Eye (tissue), 1 donor: ENCODE measurements at regions not wholly inside any gene's neighbourhood (a gene's known extent, or its start where the extent isn't known, plus 50 kb on each side); places are given as distances from the start of the nearest gene placed in this dataset.

Source experiments
- DNase-seq: peaks from one replicate; pipeline ENCODE4 v3.0.0-alpha.2; 2015

GRCh38 chr10:3689871-3690510 lies 95.0 kb downstream of the KLF6 start:
- DNase-seq = no peak

DNA sequence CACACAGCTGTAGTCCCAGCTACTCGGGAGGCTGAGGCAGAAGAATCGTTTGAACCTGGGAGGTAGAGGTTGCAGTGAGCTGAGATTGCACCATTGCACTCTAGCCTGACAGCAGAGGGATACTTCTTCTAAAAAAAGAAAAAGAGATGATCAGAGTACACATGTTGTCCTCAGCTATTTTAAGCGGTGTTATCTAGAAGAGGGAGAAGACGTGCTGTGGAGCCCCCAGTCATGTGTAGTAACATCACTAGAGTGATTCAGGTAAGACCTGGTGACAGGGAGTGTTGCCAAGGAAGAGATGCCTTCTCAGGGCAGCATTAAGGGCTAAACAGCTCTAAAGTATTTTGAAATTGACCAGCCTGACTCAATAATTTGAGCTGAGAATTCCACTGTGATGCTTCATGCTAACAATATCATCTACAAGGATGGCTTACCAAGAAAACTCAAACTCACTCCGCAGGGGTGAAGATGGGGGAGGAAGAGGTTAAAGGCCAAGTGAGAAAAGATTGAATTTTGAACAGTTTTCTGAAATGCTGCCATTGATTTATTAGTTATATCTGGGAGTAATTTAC lies 97.4 kb downstream of the KLF6 start:
- no peak for DNase-seq

DNA sequence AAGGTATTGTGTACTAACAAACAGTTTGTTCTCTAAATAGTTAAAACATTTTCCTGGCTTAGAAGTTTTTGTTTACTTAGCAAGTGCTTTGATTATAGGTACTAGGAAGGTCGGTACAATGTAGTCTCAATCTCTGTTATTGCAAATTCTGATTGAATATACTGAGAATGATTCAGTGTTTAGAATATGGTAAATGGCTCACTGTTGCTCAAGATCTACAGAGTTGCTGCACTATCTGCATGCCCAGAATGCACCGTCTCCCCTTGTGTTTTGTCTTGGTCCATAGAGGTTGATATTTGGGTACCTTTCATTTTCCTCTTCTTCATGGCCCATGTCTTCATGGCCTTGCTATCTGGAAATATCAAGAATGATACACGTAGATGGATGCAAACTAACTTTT lies 99.6 kb downstream of the KLF6 start:
- no peak for DNase-seq

- DNase-seq = peak; percentile 31
These were observed 100.1 kb downstream of the KLF6 start for GRCh38 chr10:3684891-3685290.

DNA sequence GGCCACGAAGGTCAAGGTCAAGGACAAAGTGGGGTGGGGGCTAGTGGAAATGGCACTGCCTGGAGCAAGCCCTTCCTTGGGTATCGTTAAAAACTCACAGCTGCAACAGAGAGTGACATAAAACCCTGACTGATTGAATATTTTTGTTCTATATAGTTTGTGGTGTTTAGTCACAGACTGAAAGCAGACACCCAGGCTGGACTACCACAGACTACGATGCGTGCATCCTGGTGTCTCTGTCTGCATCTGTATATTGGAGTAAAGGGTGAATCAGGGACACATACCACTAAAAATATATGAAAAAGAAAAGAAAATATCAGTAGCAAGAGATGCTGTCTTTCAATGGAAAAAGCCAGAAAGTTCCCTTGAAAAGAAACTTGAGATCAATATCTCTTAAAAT lies 101.4 kb downstream of the KLF6 start:
- DNase-seq = no peak

GRCh38 chr10:3682745-3683144 lies 102.3 kb downstream of the KLF6 start:
- no peak for DNase-seq

DNA sequence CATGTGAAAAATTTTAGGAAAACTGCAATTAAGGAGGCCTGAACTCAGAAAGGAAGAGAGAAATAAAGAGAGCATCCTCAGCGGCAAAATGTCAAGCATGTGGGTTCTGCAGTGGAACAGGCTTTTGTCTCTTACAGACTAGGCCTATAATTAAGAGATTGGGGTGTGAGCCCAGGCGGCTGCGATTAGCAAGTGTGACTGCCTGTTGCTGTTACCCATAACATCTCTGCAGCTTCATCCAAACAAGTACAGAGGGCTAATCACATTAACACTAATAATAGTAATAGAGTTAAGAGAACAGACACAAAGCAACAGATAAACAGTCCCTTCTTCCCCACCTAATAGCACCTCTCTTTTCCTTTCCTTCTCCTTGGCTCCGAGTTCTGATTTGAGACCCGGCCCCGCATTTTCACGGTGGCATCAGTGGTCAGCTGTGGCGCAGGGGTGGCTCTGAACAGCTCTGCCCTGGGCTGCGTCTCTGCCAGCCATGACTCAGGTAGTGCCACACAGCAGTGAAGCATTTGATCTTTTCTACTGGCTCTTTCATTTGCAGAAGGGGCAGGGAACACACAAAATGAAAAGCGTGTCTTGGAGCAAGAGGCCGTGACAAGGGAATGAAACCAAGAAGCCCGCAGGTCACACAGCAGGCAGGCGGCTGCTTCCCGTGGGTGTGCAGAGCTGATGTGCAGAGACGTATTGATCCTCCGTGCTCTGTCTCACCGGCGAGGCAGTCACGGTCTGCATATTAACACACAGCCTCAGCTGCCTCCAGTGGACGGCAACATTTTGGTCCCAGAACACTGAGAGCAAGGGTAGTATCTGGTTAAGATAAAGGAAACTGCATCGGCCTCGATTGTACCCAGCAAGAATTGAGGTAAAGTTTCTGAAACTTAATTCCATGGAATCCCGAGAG lies 103.1 kb downstream of the KLF6 start:
- peak; percentile 49 for DNase-seq

DNA sequence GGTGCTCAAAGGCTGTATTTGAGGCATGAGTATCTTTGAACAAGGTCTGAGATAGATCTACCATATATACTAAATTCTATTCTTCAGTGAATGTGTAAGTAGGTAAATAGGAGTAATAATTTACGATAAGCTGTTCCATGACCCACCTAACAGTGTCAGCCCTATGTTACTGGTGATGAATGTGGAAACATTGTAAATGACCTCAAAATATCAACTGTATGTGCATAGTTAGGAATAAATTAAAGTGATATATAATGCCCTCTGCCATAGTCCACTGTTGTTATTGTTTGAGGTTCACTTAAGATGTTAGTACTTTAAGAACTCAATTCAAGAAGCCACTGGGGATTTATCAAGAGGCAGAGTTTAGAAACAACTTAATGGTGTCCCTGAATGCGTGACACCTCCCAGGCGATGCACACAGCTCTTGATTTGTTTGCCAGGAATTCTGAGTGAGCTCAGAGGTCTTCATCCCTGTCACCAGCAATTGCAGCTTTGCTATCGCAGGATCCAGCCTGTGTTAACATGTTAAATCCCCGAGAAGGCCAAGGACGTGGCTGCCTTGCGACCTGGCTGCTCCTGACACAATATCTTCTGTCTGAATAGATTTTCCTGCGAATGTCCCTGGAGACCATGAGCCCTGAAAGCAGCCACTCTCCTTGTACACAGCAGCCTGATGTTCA lies 104.9 kb downstream of the KLF6 start:
- peak; percentile 70 for DNase-seq

- no peak for DNase-seq
These were observed 106.3 kb downstream of the KLF6 start for GRCh38 chr10:3678629-3679227.

GRCh38 chr10:3676564-3676963 lies 108.4 kb downstream of the KLF6 start:
- no peak for DNase-seq

DNA sequence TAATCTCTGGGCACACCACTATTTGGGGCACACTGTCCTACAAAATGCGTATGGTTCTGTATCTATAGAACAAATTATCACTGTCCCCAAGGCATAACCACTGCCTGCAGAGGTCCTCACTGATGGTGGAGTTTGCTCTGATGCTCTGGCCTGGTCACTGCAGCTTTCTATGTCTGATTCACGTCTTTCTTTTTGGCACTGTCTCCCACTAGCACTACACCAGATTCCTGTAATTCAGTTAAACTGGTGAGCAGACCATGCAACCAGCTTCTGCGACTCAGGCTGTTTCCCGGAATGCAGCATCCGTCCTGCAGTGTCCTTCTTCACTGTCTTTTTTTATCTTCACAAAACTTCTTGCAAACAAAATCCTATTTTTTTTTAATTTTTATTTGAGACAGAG lies 112.8 kb downstream of the KLF6 start:
- DNase-seq = no peak

- no peak for DNase-seq
These were observed 113.5 kb downstream of the KLF6 start for GRCh38 chr10:3671386-3671955.

DNA sequence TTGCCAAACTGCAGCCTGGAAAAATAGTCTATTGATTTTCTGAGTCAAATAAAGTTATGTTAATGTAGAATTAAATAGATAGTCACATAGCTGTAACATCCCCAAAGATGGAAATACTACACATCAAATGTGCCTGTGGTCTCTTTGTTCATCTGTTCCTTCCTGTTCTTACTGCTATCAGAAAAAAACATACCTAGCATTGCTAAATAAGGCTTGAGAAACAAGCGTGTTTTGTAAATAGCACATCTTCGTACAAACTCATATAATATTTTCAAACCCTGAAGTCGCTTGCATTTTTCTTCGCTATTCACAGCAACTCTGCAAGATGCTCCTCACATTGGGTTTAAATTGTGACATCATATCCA lies 116.1 kb downstream of the KLF6 start:
- DNase-seq = no peak

GRCh38 chr10:3668276-3668965 lies 116.6 kb downstream of the KLF6 start:
- peak; percentile 40 for DNase-seq

- no peak for DNase-seq
These were observed 118.3 kb downstream of the KLF6 start for GRCh38 chr10:3666525-3667302.

DNA sequence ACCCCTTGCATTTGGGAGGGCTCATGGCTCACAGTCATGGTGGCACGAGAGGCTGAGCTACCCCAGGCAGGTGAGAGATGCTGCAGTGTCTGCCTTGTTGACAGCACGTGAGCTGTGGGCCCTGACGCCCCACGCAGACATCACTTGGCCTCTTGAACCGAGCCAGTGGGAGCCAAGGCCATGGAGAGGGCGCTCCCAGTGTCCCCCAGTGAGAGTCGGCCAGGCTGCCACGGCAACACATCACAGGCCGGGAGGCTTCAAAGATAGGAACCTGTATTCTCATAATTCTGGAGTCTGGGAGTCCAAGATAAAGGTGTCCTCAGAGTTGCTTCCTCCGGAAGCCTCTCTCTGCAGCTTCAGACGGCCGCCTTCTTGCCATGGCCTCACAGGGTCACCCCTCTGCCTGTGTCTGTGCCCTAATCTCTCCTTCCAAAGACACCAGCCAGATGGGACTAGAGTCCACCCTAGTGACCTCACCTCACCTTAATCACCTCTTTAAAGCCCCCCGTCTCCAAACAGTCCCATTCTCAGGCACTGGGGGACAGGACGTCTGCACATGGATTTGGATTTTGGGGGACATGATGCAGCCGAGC lies 119.6 kb downstream of the KLF6 start:
- DNase-seq = no peak

DNA sequence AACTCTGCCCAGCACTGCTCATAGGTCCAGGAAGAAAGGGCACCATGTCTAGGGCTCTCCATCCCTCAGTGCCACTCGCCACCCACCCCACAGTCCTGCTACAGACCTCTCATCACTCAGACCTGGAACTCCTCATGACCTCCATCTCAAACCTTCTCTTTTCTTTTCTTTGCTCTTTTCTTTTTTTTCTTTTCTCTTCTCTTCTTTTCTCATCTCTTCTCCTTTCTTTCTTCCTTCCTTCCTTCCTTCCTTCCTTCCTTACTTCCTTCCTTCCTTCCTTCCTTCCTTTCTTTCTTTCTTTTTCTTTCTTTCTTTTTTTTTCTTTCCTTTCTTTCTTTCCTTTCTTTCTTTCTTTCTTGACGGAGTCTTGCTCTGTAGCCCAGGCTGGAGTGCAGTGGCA lies 122.2 kb downstream of the KLF6 start:
- DNase-seq = no peak

GRCh38 chr10:3661271-3661670 lies 123.7 kb downstream of the KLF6 start:
- no peak for DNase-seq

DNA sequence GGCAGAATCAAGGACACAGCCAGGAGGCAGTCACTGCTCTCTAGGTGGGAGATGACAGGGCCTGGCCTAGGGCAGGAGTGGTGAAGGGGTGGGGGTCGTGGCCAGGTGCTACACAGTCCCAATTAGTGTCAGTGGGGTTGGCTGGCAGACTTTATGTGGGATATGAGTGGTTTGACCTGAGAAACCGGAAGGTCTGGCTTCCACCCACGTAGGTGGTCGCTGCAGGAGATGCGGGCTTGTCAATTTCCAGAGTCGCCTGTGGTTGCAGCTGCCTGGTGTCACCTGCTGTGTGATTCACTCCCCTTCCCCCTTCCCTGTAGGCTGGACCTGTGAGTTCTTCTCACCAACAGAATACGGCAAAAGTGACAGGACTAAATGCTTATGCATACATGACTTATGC lies 124.3 kb downstream of the KLF6 start:
- DNase-seq = no peak

DNA sequence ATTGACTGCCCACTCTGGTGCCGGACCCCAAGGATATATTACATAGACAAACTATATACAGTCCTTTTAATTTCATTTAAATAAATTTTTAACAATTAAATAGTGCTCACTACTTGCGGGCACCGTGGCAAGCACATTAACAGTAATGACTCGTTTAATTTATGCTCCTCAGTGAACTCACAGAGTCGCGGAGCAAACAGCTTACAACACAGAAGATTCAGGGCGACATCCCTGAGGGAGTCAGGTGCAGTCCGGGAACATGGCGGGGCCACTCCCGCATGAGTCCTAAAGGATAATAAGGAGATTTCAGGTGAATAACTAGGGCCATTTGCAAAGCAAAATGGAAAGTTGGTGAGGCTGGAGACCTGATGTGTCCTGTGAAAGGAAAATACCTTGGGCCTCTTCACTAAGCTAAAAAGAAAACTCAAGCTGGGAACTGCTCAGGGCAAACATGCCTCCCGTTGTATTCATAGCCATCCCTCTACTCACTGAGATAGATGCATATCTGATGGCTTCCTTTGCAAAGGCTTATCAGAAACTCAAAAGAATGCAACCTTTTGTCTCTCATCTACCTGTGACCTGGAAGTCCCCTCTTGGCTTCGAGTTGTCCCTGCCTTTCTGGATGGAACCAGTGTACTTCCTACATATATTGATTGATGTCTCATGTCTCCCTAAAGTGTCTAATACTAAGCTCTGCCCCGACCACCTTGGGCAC lies 125.6 kb downstream of the KLF6 start:
- DNase-seq = no peak
